GM19324 (cell line): ENCODE measurements at regions not wholly inside any gene's neighbourhood (a gene's known extent, or its start where the extent isn't known, plus 50 kb on each side); places are given as distances from the start of the nearest gene placed in this dataset.

ENCODE experiments used
- ATAC-seq: cut with Tn5 transposase; IDR thresholded peaks from one replicate; pipeline ENCODE4 v1.9.1; 2021; ENCODE audit warnings: mild to moderate bottlenecking, moderate library complexity; ENCODE audit not compliant: unreplicated experiment, low FRiP score

DNA sequence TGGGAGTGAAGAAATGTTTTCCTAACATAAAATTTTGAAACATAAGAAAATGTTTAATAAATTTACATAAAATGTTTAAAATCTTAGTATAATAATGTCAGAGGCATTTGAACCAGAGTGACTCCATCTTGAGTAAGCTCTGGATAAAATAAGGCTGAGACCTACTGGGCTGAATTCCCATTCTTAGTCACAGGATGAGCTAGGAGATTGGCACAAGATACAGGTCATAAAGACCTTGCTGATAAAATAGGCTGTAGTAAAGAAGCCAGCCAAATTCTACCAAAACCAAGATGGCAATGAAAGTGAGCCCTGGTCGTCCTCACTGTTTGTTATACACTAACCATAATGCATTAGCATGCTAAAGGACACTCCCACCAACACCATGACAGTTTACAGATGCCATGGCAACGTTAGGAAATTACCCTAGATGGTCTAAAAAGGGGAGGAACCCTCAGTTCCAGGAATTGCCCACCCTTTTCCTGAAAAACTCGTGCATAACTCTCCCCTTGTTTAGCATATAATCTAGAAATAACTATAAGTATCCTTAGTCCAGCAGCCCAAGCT, 1184.0 kb downstream of the UQCRFS1 start:
- no peak for ATAC-seq

- no peak for ATAC-seq
Observed at GRCh38 chr19:28027116-28027515, 1185.8 kb downstream of the UQCRFS1 start.

- ATAC-seq, result no peak
Observed at GRCh38 chr19:28026636-28027035, 1186.3 kb downstream of the UQCRFS1 start.

GRCh38 chr19:28024920-28025319, 1188.0 kb downstream of the UQCRFS1 start:
- no peak for ATAC-seq

DNA sequence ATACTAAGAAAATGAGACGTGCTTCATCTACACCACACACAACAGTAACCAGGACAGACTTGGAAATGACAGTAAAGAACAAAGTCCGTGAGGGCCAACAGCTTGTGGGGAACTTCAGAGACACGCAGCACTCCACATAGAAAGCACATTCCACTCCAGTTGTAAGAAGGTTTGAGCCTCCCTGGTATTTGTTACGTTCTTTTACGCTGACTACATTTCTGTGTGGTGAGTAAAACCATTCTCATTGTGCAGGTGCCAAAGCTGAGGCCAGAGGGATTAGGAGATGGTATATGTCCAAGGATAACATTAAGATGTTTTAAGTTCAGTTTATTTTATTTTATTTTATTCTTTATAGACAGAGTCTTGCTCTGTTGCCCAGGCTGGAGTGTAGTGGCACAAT, 1189.9 kb downstream of the UQCRFS1 start:
- ATAC-seq, result no peak

- ATAC-seq, result no peak
Observed at GRCh38 chr19:28022506-28022905, 1190.4 kb downstream of the UQCRFS1 start.

GRCh38 chr19:28021259-28022185, 1191.4 kb downstream of the UQCRFS1 start:
- no peak for ATAC-seq

DNA sequence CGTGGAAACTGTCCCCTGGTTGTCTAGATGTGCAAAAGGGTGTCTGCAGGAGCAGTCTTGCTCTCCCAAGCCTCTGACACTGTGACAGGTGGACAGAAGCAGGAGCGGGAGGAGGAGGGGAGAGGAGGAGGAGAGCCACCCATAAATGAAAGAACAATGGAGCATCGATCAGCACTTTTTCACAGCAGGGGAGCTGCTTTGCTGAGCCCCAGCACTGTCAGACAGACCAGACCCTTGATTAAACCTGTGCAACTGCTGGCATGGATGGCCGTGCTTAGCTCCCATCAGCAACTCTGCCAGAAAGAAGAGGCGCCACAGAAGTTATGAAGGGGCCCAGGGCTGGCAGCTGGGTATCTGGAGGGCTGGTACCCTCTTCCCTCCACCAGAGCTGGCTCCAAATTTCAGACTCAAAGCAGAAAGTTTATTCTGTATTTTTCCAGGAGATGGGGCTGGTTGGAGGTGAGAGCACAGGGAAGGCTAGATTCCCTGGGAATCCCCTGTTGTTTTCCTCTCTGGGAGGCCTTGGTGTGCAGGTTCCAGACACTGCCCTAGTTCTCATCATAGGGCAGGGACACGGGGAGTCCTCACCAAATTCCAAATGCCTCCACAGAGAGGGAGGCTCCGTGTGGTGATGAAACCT, 1192.2 kb downstream of the UQCRFS1 start:
- no peak for ATAC-seq

DNA sequence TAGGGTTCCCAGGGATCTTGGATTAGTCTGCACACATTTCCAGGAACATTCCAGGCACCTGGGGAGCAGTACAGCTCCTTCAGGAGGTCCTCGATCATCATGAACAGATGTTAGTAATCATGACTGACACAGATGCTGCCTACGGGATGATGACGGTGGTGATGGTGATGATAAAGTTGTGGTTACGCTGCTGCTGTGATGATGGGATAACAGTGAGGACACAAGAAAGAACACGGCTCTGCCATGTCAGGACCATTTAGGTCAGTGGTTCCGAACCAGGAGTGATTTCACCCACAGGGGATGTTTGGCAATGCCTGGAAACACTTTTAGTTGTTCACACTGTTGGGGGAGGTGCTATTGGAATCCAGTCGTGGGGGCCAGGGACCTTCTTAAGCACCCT, 1193.0 kb downstream of the UQCRFS1 start:
- no peak for ATAC-seq

DNA sequence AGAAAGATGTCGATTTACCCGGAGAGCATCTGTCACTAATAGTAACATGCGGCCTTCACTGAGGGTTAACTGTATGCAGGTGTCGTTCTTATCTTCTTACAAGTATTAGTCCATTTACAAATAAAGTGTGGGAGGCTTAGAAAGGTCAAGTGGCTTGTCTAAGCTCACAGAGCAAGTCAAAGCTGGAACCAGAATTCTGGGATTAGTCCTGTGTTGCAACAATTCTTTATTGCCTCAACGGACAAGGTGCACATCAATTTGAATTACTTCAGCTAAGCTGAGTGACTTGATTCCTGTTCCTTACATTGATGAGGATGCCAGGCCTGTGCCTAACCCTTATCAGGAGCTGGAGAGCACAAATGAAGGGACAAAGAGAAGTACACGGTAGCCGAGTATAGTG, 1193.6 kb downstream of the UQCRFS1 start:
- no peak for ATAC-seq

DNA sequence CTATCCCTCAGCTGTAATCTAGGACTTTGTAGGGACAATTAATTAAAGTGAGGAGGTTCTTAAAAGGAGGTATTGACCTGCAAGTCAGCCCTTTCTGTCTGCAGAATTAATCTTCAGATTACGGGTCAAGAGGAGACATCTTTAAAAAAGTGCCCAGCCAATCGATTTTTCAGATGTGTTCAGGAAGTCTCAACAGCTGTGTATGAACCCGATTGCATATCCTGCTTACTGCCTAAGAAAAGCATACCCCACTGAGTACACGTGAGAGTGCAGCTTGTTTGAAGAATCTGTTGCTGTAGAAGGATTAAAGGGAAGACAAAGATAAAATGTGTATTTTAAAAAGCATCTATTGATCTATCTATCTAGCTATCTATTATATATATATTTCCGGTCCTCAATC, 1194.5 kb downstream of the UQCRFS1 start:
- ATAC-seq, result no peak

DNA sequence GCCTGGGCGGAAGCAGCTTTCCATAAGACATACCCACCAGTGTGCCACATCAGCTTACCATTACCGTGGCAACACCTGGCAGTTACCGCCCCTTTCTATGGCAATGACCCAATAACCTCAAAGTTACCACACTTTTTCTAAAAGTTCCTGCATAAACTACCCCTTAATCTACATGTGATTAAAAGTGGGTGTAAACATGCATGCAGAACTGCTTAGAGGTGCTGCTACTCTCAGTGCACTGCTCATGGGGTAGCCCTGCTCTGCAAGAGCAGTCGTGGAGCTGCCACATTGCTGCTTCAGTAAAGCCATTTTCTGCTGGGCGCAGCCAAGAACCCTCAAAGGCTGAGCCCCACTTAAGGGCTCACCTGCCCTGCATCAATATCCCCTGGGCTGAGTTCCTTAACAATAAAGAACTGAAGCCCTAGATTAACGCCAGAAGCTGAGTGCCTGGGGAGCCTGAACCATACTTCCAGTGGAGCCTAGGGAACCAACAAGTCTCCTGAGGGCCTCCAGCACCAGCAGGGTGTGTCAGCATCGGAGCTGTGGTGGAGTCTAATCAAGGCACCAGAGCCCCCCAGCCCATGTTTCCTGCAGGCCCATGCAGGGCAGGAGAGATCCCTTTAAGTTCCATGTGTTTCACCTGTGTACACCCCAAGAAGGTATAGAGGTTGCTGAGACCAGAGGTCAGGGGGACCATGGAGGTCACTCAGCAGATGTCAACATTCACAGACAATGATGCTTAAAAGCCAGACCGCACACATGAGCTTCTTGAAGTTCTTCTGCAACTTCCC, 1198.1 kb downstream of the UQCRFS1 start:
- no peak for ATAC-seq

DNA sequence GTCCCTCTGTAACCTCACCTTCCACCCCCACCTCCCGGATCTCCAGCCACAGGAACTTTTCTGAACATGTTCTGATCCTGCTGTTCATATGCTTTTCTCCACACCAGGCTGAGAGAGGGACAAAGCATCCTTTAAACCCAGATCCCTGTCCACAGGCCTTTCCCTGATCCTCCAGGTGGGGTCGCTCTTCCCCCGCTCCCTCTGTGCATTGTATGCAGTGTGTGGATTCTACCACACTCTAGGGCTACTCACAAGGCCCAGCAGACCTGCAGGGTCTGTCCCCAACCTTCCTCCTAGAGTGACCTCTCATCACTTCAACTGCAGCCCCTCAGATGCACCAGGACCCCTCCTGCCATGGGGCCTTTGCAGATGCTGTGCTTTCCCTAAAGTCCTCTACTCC, 1200.6 kb downstream of the UQCRFS1 start:
- ATAC-seq, result no peak

GRCh38 chr19:28010656-28011055, 1202.3 kb downstream of the UQCRFS1 start:
- ATAC-seq, result no peak

DNA sequence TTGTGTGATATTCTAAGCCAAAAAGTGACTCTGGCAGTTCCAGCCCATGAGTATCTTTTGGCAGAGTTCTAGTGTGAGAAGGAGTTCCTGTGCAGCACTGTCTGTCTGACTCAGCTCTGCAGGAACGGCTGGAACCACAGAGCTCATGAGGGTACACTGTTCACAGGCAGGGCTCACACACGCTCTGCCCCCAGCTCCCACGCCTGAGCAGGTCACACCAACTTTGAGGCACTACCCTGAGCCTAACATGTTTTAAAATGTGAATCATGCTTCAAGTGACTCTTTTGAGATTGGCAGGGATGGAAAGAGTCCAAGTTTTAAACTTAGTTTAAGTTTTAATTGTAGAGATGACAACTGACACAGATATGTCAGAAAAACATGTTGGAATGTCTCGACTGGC, 1203.3 kb downstream of the UQCRFS1 start:
- ATAC-seq, result no peak

DNA sequence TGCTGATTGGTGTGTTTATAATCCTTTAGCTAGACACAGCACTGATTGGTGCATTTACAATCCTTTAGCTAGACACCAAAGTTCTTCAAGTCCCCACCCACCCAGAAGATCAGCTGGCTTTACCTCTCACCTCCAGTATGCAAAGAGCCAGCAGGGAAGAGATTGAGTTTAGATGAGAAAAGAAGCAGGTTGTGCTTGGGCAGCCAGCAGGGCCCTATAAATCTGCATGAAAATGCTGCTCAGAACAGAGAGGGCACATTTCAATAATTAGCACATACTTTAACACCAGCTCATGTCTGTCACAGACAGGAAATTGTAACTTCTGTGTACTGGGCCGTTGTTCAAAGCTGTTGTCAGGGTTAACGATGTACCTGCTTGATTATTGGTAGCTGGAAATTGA, 1204.3 kb downstream of the UQCRFS1 start:
- no peak for ATAC-seq

DNA sequence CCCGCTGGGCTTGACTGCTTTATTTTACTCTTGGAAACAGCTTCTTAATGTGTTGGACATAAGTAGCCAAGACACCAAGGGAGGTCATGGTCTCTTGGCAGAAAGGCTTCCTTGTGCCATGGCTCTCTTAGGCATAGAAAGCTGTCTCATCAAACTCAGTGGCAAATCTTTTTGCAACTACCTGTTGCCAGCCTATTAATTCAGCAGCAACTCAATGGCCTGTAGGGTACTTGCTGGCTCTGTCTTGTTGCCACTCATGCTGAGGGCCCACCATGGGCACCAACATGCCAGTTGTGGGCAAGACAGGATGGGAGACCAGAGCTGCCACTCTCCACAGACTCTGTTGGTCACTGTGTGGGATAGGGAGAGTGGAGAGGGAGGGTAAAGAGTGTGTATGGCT, 1209.4 kb downstream of the UQCRFS1 start:
- no peak for ATAC-seq

DNA sequence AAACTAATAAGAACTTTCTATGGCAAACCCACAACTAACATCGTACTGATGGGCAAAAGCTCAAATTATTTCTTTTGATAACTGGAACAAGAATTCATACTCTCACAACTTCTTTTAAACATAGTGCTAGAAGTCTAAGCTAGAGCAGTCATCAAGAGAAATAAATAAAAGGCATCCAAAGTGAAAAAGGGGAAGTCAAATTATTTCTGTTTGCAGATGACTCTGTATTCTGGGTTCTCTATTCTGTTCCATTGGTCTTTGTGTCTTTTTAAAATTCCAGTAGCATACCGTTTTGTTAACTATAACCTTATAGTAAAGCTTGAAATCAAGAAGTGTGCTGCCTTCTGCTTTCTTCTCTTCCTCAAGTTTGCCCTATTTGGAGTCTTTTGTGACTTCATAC, 1215.9 kb downstream of the UQCRFS1 start:
- ATAC-seq, result no peak

GRCh38 chr19:27993619-27994570, 1219.1 kb downstream of the UQCRFS1 start:
- no peak for ATAC-seq

GRCh38 chr19:27986299-27986698, 1226.7 kb downstream of the UQCRFS1 start:
- ATAC-seq, result no peak
